Testis (tissue), 2 donors: ENCODE measurements at regions not wholly inside any gene's neighbourhood (a gene's known extent, or its start where the extent isn't known, plus 50 kb on each side); places are given as distances from the start of the nearest gene placed in this dataset.
"Not testable (repeated sequence)": the region's sequence is repeated elsewhere in the genome, so short reads cannot be mapped to it uniquely, and the experiment has no call there.

Source experiments
- DNase-seq: peaks from one replicate; pipeline ENCODE4 v3.0.0-alpha.2; 2019
- H3K27ac ChIP-seq, 2 donors: fragments of 200-600 bp; sonication (generic); one replicate each; pipeline ENCODE4 v1.5.1; 2019
- H3K27me3 ChIP-seq: fragments of 200-600 bp; sonication (generic); one replicate; pipeline ENCODE4 v1.5.1; 2019
- H3K36me3 ChIP-seq: fragments of 200-600 bp; sonication (generic); one replicate; pipeline ENCODE4 v1.5.1; 2017; ENCODE audit warnings: low read depth; ENCODE audit errors: missing control alignments
- H3K4me1 ChIP-seq: fragments of 200-600 bp; sonication (generic); one replicate; pipeline ENCODE4 v1.5.1; 2019
- H3K4me3 ChIP-seq, 2 donors: fragments of 200-600 bp; sonication (generic); one replicate each; pipeline ENCODE4 v1.5.1; 2017 to 2019
- H3K9me3 ChIP-seq: fragments of 200-600 bp; sonication (generic); one replicate; pipeline ENCODE4 v1.5.1; 2017
- CTCF ChIP-seq, 3 experiments: fragments of 450-650 bp in 2 of 3; fragments of 200-600 bp in 1 of 3; sonication (generic) in 1 of 3; IDR thresholded peaks; one replicate each; pipeline ENCODE4 v1.5.1; 2016 to 2019; ENCODE audit warnings: antibody characterized with exemption in 3 of 3, mild to moderate bottlenecking in 2 of 3, moderate library complexity in 1 of 3
- POLR2A ChIP-seq: fragments of 450-650 bp; IDR thresholded peaks from one replicate; pipeline ENCODE4 v1.6.1; 2017; ENCODE audit warnings: antibody characterized with exemption, mild to moderate bottlenecking, moderate library complexity
- whole genome bisulfite sequencing, 2 donors: methylation state at CpG; one replicate each; pipeline ENCODE4 v1.1.5; 2018; 5-methylcytosine and 5-hydroxymethylcytosine counted together
- intact Hi-C: fragments of 100-400 bp; cut with DNase I; formaldehyde crosslinking; loops from one replicate; pipeline ENCODE4 v1.15.1; 2023; ENCODE audit warnings: low total_unique reads

DNA sequence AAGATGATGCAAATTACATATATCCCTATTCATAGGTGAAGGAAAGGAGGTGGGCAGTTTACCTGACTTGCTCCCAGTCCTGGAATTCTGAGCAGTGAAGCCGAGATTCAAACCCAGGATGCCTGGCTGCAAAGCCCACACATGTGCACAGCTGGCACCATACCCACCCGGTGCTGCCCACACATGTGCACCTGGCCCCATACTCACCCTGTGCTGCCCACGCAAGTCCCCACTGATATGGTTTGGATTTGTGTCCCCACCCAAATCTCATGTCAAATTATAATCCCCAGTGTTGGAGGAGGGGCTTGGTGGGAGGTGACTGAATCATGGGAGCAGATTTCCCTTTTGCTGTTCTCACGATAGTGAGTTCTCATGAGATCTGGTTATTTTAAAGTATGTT lies 179.2 kb upstream of the C14orf180 start:
- no peak overlapping the region for H3K27ac ChIP-seq
- TF ChIP-seq POLR2A (no peak), CTCF (IDR thresholded peaks at IDR 0.05) (no peak)
- no peaks in the 10 kb centered on the region for H3K9me3 ChIP-seq
- H3K4me1 ChIP-seq = peaks cover 5% of the 10 kb centered on the region
- H3K4me3 ChIP-seq = no peak overlapping the region
- DNase-seq = no peak
- no peaks in the 10 kb centered on the region for H3K36me3 ChIP-seq
- intact Hi-C loops = no loop called here
- no peaks in the 10 kb centered on the region for H3K27me3 ChIP-seq
- WGBS, 2 donors = 82 to 88% methylated on average over 4 of the region's 4 CpGs

DNA sequence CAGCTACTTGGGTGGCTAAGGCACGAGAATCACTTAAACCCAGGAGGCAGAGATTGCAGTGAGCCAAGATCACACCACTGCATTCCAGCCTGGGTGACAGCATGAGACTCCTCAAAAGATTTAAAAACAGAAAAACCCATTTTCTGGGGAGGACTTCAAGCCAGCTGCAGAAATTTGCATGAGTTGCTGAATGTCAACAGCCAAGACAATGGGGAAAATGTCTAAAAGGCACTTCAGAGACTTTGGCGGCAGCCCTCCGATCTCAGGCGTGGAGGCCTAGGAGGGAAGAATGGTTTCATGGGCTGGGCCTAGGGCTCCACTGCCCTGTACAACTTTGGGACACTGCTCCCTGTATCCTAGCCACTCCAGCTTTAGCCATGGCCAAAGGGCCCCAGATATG lies 177.8 kb upstream of the C14orf180 start:
- no peak for DNase-seq
- intact Hi-C loops = no loop called here
- no peak overlapping the region for H3K27ac ChIP-seq
- no peak for TF ChIP-seq CTCF (IDR thresholded peaks at IDR 0.05)
- TF ChIP-seq POLR2A = no peak
- WGBS, 2 donors = 85 to 98% methylated on average over 1 to 4 of the region's 4 CpGs
- no peaks in the 10 kb centered on the region for H3K27me3 ChIP-seq
- no peak overlapping the region for H3K4me3 ChIP-seq
- H3K9me3 ChIP-seq = no peaks in the 10 kb centered on the region
- H3K4me1 ChIP-seq = no peaks in the 10 kb centered on the region
- no peaks in the 10 kb centered on the region for H3K36me3 ChIP-seq

DNA sequence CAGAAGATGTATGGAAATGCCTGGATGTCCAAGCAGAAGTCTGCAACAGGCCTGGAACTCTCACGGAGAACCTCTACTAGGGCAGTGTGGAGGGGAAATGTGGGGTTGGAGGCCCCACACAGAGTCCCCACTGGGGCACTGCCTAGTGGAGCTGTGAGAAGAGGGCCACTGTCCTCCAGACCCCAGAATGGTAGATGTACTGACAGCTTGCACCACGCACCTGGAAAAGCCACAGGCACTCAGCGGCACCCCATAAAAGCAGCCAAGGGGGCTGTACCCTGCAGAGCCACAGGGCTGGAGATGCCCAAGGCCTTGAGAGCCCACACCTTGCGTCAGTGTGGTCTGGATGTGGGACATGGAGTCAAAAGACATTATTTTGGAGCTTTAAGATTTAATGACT lies 177.3 kb upstream of the C14orf180 start:
- DNase-seq, intact Hi-C loops: not testable (repeated sequence)

GRCh38 chr14:104403421-104404220 lies 175.9 kb upstream of the C14orf180 start:
- WGBS, 2 donors = 90 to 97% methylated on average over 9 to 11 of the region's 11 CpGs
- Histone ChIP-seq H3K27ac (no peak overlapping the region), H3K9me3 (no peaks in the 10 kb centered on the region), H3K27me3 (no peaks in the 10 kb centered on the region), H3K36me3 (no peaks in the 10 kb centered on the region), H3K4me3 (no peak overlapping the region), H3K4me1 (no peaks in the 10 kb centered on the region)
- DNase-seq = no peak
- TF ChIP-seq POLR2A (no peak), CTCF (IDR thresholded peaks at IDR 0.05) (no peak)
- intact Hi-C loops = no loop called here

More for the DNA sequence above, 177.3 kb upstream of the C14orf180 start:
- H3K9me3 ChIP-seq, H3K27ac ChIP-seq, H3K27me3 ChIP-seq, H3K4me1 ChIP-seq, H3K4me3 ChIP-seq, H3K36me3 ChIP-seq: not testable (repeated sequence)
- 95 to 96% methylated on average over 4 of the region's 4 CpGs for WGBS, 2 donors

- Histone ChIP-seq H3K27ac (no peak overlapping the region), H3K9me3 (no peaks in the 10 kb centered on the region), H3K4me1 (no peaks in the 10 kb centered on the region), H3K4me3 (no peak overlapping the region), H3K27me3 (no peaks in the 10 kb centered on the region), H3K36me3 (no peaks in the 10 kb centered on the region)
- DNase-seq = no peak
- WGBS, 2 donors = 91 to 92% methylated on average over 7 of the region's 7 CpGs
- TF ChIP-seq CTCF (IDR thresholded peaks at IDR 0.05) = no peak
- no peak for TF ChIP-seq POLR2A
- intact Hi-C loops = no loop called here
Measured at GRCh38 chr14:104404922-104405321, 174.6 kb upstream of the C14orf180 start.
